Stomach (tissue), 4 donors: ENCODE measurements at regions not wholly inside any gene's neighbourhood (a gene's known extent, or its start where the extent isn't known, plus 50 kb on each side); places are given as distances from the start of the nearest gene placed in this dataset.

Experiments
- EP300 ChIP-seq: sonication (generic); formaldehyde crosslinking; IDR thresholded peaks from one replicate; pipeline ENCODE4 v1.6.1; 2017; ENCODE audit warnings: antibody characterized with exemption
- POLR2A ChIP-seq, 4 donors: fragments of 450-650 bp; IDR thresholded peaks; one replicate each; pipeline ENCODE4 v1.6.1; 2016; ENCODE audit warnings: antibody characterized with exemption in 4 of 4, control low read depth in 2 of 4, mild to moderate bottlenecking in 1 of 4, moderate library complexity in 1 of 4

GRCh38 chr9:80937645-80938044, 751.7 kb downstream of the TLE1 start:
- TF ChIP-seq POLR2A (IDR thresholded peaks at IDR 0.05) (no peak), EP300 (no peak)
